ENCODE measurements at regions not wholly inside any gene's neighbourhood (a gene's known extent, or its start where the extent isn't known, plus 50 kb on each side); places are given as distances from the start of the nearest gene placed in this dataset.

DNA sequence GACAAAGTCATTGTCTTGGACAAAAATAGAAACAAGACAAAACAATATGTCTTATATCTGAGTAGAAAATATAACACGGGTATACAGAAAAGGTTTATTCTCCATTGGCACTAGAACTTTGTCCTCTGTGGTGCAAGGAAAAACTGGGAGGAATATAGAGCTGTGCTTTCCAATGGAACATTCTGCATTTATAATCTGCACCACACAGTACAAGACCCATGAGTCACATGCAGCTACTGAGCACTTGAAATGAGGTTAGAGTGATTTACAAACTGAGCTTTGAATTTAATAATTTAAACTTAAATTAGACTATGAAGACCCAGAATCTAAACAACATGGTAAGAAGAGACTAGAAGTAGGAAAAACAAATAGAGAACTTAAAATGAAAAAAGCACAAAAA, 86.1 kb downstream of the RAP2A start:
- Histone ChIP-seq H2AFZ (ENCODE audit: control insufficient read depth, low read depth, low read length) (no peak overlapping the region), H3K79me2 (ENCODE audit: control insufficient read depth, insufficient read depth, low read length) (no peaks in the 10 kb centered on the region), H3K36me3 (ENCODE audit: control insufficient read depth in 2 of 2, insufficient read depth in 2 of 2, low read length in 1 of 2) (no peaks in the 10 kb centered on the region), H3K27me3 (replicated peaks in 1 of 2; ENCODE audit: control insufficient read depth in 2 of 2, insufficient read depth in 2 of 2, low read length in 1 of 2) (no peaks in the 10 kb centered on the region), H3K9me3 (replicated peaks; ENCODE audit: control insufficient read depth, insufficient read depth, low read length) (no peaks in the 10 kb centered on the region), H3K4me3 (no peak overlapping the region), H4K20me1 (ENCODE audit: control insufficient read depth, insufficient read depth) (no peaks in the 10 kb centered on the region), H3K4me2 (ENCODE audit: control insufficient read depth, insufficient read depth) (no peak overlapping the region), H3K27ac (ENCODE audit: control insufficient read depth, insufficient read depth) (no peak overlapping the region), H3K4me1 (ENCODE audit: control insufficient read depth, insufficient read depth, low read length) (no peaks in the 10 kb centered on the region), H3K9ac (ENCODE audit: control insufficient read depth, insufficient read depth, low read length) (no peak overlapping the region)
- no peak for FAIRE-seq
- ChIA-PET POLR2A (no interaction called here), RAD21 (ENCODE audit: unreplicated experiment) (no interaction called here), CTCF (no interaction called here), SMC1A (ENCODE audit: uncharacterized antibody, unreplicated experiment) (interaction anchor here (0.7 kb wide), 1 partner anchor 106 kb away, joined by 3 read pairs; no protein-coding TSS in a partner anchor)
- intact Hi-C loops (cut with micrococcal nuclease; ENCODE audit: unreplicated experiment): no loop called here
- no peak for ATAC-seq
- no TSS peak for BruUV-seq (replicated peaks)
- WGBS (ENCODE audit: insufficient coverage, insufficient replicate concordance, low lambda C conversion rate, missing lambda C conversion rate): 47% methylated on average over 1 of the region's 1 CpG
- TF ChIP-seq TAF1 (IDR thresholded peaks at IDR 0.05; ENCODE audit: borderline replicate concordance, low read depth, low read length) (no peak), SMAD1 (IDR thresholded peaks at IDR 0.05; ENCODE audit: low read depth, partially characterized antibody) (no peak), HDAC2 (IDR thresholded peaks at IDR 0.05) (no peak), EP300 (IDR thresholded peaks at IDR 0.05; ENCODE audit: borderline replicate concordance in 1 of 2, control insufficient read depth in 1 of 2, low read depth in 2 of 2, low read length in 2 of 2) (no peak), MXI1 (IDR thresholded peaks at IDR 0.05; ENCODE audit: low read depth, low read length) (no peak), MLLT1 (IDR thresholded peaks at IDR 0.05) (no peak), SIX5 (IDR thresholded peaks at IDR 0.05; ENCODE audit: low read depth, low read length, severe bottlenecking) (no peak)
- DNase-seq (ENCODE audit: low read depth, low spot score): no peak
- in situ Hi-C loops (cut with MboI): no loop called here

DNA sequence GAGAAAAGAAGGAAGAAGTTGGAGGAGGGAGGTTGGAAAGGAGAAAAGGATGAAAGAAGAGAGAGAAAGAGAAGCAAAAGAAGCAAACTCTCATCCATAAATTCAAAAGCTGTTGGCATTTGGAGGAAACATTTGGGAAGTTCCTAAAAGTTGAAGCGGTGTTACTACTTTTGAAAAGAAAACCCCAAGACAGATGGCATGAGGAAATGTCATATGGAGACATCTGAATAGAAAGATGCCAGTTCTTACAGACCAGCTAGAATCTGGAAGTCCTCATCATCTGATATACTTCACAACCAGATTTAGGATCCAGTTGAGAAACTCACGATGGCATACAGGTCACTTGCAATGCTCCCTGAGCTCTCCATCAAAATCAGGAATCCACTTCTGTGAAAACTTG, 86.9 kb downstream of the RAP2A start:
- TF ChIP-seq BACH1 (IDR thresholded peaks at IDR 0.05; ENCODE audit: borderline replicate concordance) (no peak), NR2F1 (conservative IDR thresholded peaks at IDR 0.05) (no peak), REST (IDR thresholded peaks at IDR 0.05; ENCODE audit: low read depth, low read length) (no peak), RAD51 (IDR thresholded peaks at IDR 0.05) (no peak), EED (IDR thresholded peaks at IDR 0.05; ENCODE audit: low read depth) (no peak), YBX1 (IDR thresholded peaks at IDR 0.05) (no peak)
- intact Hi-C loops (cut with micrococcal nuclease; ENCODE audit: unreplicated experiment): no loop called here
- in situ Hi-C loops (cut with MboI): no loop called here
- RAD21 ChIA-PET (ENCODE audit: unreplicated experiment): no interaction called here
- DNase-seq (ENCODE audit: low read depth, low spot score): no peak
- 70% methylated on average over 2 of the region's 2 CpGs for WGBS (ENCODE audit: insufficient coverage, insufficient replicate concordance, low lambda C conversion rate, missing lambda C conversion rate)
- no TSS peak for BruUV-seq (replicated peaks)
- no peak for FAIRE-seq
- Histone ChIP-seq H4K20me1 (ENCODE audit: control insufficient read depth, insufficient read depth) (no peaks in the 10 kb centered on the region), H2AFZ (ENCODE audit: control insufficient read depth, low read depth, low read length) (no peak overlapping the region), H3K27me3 (replicated peaks in 1 of 2; ENCODE audit: control insufficient read depth in 2 of 2, insufficient read depth in 2 of 2, low read length in 1 of 2) (no peaks in the 10 kb centered on the region), H3K9me3 (replicated peaks; ENCODE audit: control insufficient read depth, insufficient read depth, low read length) (no peaks in the 10 kb centered on the region), H3K4me1 (ENCODE audit: control insufficient read depth, insufficient read depth, low read length) (no peaks in the 10 kb centered on the region), H3K36me3 (ENCODE audit: control insufficient read depth in 2 of 2, insufficient read depth in 2 of 2, low read length in 1 of 2) (no peaks in the 10 kb centered on the region), H3K4me2 (ENCODE audit: control insufficient read depth, insufficient read depth) (no peak overlapping the region), H3K27ac (ENCODE audit: control insufficient read depth, insufficient read depth) (no peak overlapping the region), H3K9ac (ENCODE audit: control insufficient read depth, insufficient read depth, low read length) (no peak overlapping the region), H3K79me2 (ENCODE audit: control insufficient read depth, insufficient read depth, low read length) (no peaks in the 10 kb centered on the region), H3K4me3 (no peak overlapping the region)
- POLR2A ChIA-PET: no interaction called here
- no peak for ATAC-seq
- CTCF ChIA-PET: no interaction called here
- SMC1A ChIA-PET (ENCODE audit: uncharacterized antibody, unreplicated experiment): interaction anchor here (1.9 kb wide), 1 partner anchor 18 kb away, joined by 4 read pairs; no protein-coding TSS in a partner anchor

All from GM12878 (cell line).